ENCODE measurements at regions not wholly inside any gene's neighbourhood (a gene's known extent, or its start where the extent isn't known, plus 50 kb on each side); places are given as distances from the start of the nearest gene placed in this dataset.

DNA sequence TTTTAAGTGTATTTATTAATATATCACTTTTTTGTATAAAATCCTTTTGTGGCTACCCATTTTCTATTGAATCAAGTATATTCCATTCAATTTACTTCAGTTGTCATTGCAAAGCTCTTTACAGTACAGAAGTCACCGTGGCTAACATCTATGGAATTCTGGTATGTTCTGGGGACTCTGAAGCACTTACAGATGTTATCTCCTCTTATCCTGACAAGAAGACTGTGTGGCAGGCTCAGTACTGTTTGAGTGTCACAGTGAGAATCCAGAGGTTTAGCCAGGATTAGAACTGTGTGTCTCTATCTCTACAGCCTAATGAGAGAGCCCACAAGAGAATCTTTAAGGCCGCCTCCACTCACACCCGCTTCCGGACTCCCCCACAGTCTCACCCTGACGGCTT is 78.2 kb upstream of the SORBS2 start:
- no peak overlapping the region for H3K27ac ChIP-seq (ENCODE audit: control insufficient read depth, insufficient read depth, low read length)
- DNase-seq (ENCODE audit: low read depth, low spot score) (no peak), FAIRE-seq (no peak)
- H3K4me3 ChIP-seq (ENCODE audit: control insufficient read depth in 2 of 3, extremely low read depth in 1 of 3, insufficient read depth in 2 of 3, low read depth in 1 of 3, low read length in 3 of 3) = no peak overlapping the region
- H3K4me1 ChIP-seq (ENCODE audit: control insufficient read depth, extremely low read depth, insufficient read depth, low read length) = no peaks in the 10 kb centered on the region
- H3K4me2 ChIP-seq (ENCODE audit: control insufficient read depth, extremely low read depth, insufficient read depth, low read depth, low read length) = no peak overlapping the region
- no peaks in the 10 kb centered on the region for H3K9me3 ChIP-seq (ENCODE audit: control insufficient read depth, low read depth, low read length)
- H3K79me2 ChIP-seq (ENCODE audit: control insufficient read depth, insufficient read depth, low read length) = no peaks in the 10 kb centered on the region
- H4K20me1 ChIP-seq (ENCODE audit: control insufficient read depth, extremely low read depth, insufficient read depth, low read length) = no peaks in the 10 kb centered on the region
- H3K36me3 ChIP-seq (ENCODE audit: control insufficient read depth in 2 of 2, extremely low read depth in 1 of 2, insufficient read depth in 2 of 2, low read length in 2 of 2) = no peaks in the 10 kb centered on the region
- no peaks in the 10 kb centered on the region for H3K9me1 ChIP-seq (ENCODE audit: control insufficient read depth, extremely low read depth, insufficient read depth, low read length)
- TF ChIP-seq CTCF (optimal IDR thresholded peaks at IDR 0.05 in 1 of 3, IDR thresholded peaks at IDR 0.05 in 1 of 3, conservative IDR thresholded peaks at IDR 0.05 in 1 of 3; ENCODE audit: extremely low read depth in 1 of 3, insufficient read depth in 2 of 3, low read length in 3 of 3) (no peak), EZH2 (IDR thresholded peaks at IDR 0.05; ENCODE audit: low read length) (no peak)
- no peak overlapping the region for H3K9ac ChIP-seq (ENCODE audit: control insufficient read depth, extremely low read depth, insufficient read depth, low read length)
- no peak overlapping the region for H2AFZ ChIP-seq (ENCODE audit: control insufficient read depth, low read length)
- no peaks in the 10 kb centered on the region for H3K27me3 ChIP-seq (ENCODE audit: control insufficient read depth, extremely low read depth, insufficient read depth, low read length)
- dilution Hi-C loops (cut with MboI; ENCODE audit: extremely low pct_ligation_motif_present, low sequenced_read_pairs) = no loop called here

- no peaks in the 10 kb centered on the region for H3K4me1 ChIP-seq (ENCODE audit: control insufficient read depth, extremely low read depth, insufficient read depth, low read length)
- TF ChIP-seq EZH2 (IDR thresholded peaks at IDR 0.05; ENCODE audit: low read length) (no peak), CTCF (optimal IDR thresholded peaks at IDR 0.05 in 1 of 3, IDR thresholded peaks at IDR 0.05 in 1 of 3, conservative IDR thresholded peaks at IDR 0.05 in 1 of 3; ENCODE audit: extremely low read depth in 1 of 3, insufficient read depth in 2 of 3, low read length in 3 of 3) (no peak)
- H3K9me1 ChIP-seq (ENCODE audit: control insufficient read depth, extremely low read depth, insufficient read depth, low read length) = no peaks in the 10 kb centered on the region
- H3K4me2 ChIP-seq (ENCODE audit: control insufficient read depth, extremely low read depth, insufficient read depth, low read depth, low read length) = no peak overlapping the region
- H3K79me2 ChIP-seq (ENCODE audit: control insufficient read depth, insufficient read depth, low read length) = no peaks in the 10 kb centered on the region
- dilution Hi-C loops (cut with MboI; ENCODE audit: extremely low pct_ligation_motif_present, low sequenced_read_pairs) = no loop called here
- H3K4me3 ChIP-seq (ENCODE audit: control insufficient read depth in 2 of 3, extremely low read depth in 1 of 3, insufficient read depth in 2 of 3, low read depth in 1 of 3, low read length in 3 of 3) = no peak overlapping the region
- H4K20me1 ChIP-seq (ENCODE audit: control insufficient read depth, extremely low read depth, insufficient read depth, low read length) = no peaks in the 10 kb centered on the region
- no peaks in the 10 kb centered on the region for H3K27me3 ChIP-seq (ENCODE audit: control insufficient read depth, extremely low read depth, insufficient read depth, low read length)
- H3K9ac ChIP-seq (ENCODE audit: control insufficient read depth, extremely low read depth, insufficient read depth, low read length) = no peak overlapping the region
- no peak for DNase-seq (ENCODE audit: low read depth, low spot score)
- no peak overlapping the region for H2AFZ ChIP-seq (ENCODE audit: control insufficient read depth, low read length)
- FAIRE-seq = no peak
- no peaks in the 10 kb centered on the region for H3K9me3 ChIP-seq (ENCODE audit: control insufficient read depth, low read depth, low read length)
- H3K36me3 ChIP-seq (ENCODE audit: control insufficient read depth in 2 of 2, extremely low read depth in 1 of 2, insufficient read depth in 2 of 2, low read length in 2 of 2) = no peaks in the 10 kb centered on the region
- no peak overlapping the region for H3K27ac ChIP-seq (ENCODE audit: control insufficient read depth, insufficient read depth, low read length)
Observed at GRCh38 chr4:185892165-185892564, 80.2 kb upstream of the SORBS2 start.
